ENCODE measurements at regions not wholly inside any gene's neighbourhood (a gene's known extent, or its start where the extent isn't known, plus 50 kb on each side); places are given as distances from the start of the nearest gene placed in this dataset.

GRCh38 chr7:89685287-89685686, 469.0 kb upstream of the STEAP1 start (continued):
- TF ChIP-seq CUX1 (CRISPR knock-in tag; IDR thresholded peaks at IDR 0.05) (no peak), TFE3 (CRISPR knock-in tag; IDR thresholded peaks at IDR 0.05) (no peak), ZNF398 (CRISPR knock-in tag; IDR thresholded peaks at IDR 0.05) (no peak), HLTF (IDR thresholded peaks at IDR 0.05) (no peak), HMGN3 (IDR thresholded peaks at IDR 0.05; ENCODE audit: borderline replicate concordance, extremely low read depth, insufficient read length, low read depth, low read length) (no peak), ZNF395 (CRISPR knock-in tag; IDR thresholded peaks at IDR 0.05) (no peak), ZNF589 (CRISPR knock-in tag; IDR thresholded peaks at IDR 0.05; ENCODE audit: low read depth) (no peak)

All from K562 (cell line).